Ishikawa (cell line): ENCODE measurements at regions not wholly inside any gene's neighbourhood (a gene's known extent, or its start where the extent isn't known, plus 50 kb on each side); places are given as distances from the start of the nearest gene placed in this dataset.

Source experiments
- CEBPB ChIP-seq: IDR thresholded peaks from 2 replicates; pipeline ENCODE4 v1.6.1; 2012
- CREB1 ChIP-seq: IDR thresholded peaks from 2 replicates; pipeline ENCODE4 v1.6.1; 2012; ENCODE audit warnings: low read depth
- EGR1 ChIP-seq: IDR thresholded peaks from 2 replicates; pipeline ENCODE4 v1.6.1; 2012
- EP300 ChIP-seq: IDR thresholded peaks from 2 replicates; pipeline ENCODE4 v1.6.1; 2012; ENCODE audit warnings: borderline replicate concordance
- FOXM1 ChIP-seq: IDR thresholded peaks from 2 replicates; pipeline ENCODE4 v1.6.1; 2012; ENCODE audit warnings: low read depth, borderline replicate concordance
- MAX ChIP-seq: IDR thresholded peaks from 2 replicates; pipeline ENCODE4 v1.6.1; 2012
- NFIC ChIP-seq: IDR thresholded peaks from 2 replicates; pipeline ENCODE4 v1.6.1; 2012
- RAD21 ChIP-seq: IDR thresholded peaks from 2 replicates; pipeline ENCODE4 v1.6.1; 2012; ENCODE audit warnings: low read depth
- REST ChIP-seq: IDR thresholded peaks from 2 replicates; pipeline ENCODE4 v1.6.1; 2012; ENCODE audit warnings: low read depth, mild to moderate bottlenecking
- TAF1 ChIP-seq: IDR thresholded peaks from 2 replicates; pipeline ENCODE4 v1.6.1; 2012; ENCODE audit warnings: low read depth, mild to moderate bottlenecking
- TCF12 ChIP-seq: IDR thresholded peaks from 2 replicates; pipeline ENCODE4 v1.6.1; 2012; ENCODE audit warnings: low read depth
- TEAD4 ChIP-seq: IDR thresholded peaks from 2 replicates; pipeline ENCODE4 v1.6.1; 2012
- USF1 ChIP-seq: IDR thresholded peaks from 2 replicates; pipeline ENCODE4 v1.6.1; 2012
- YY1 ChIP-seq: IDR thresholded peaks from 2 replicates; pipeline ENCODE4 v1.6.1; 2012; ENCODE audit warnings: low read depth
- ZBTB7A ChIP-seq: IDR thresholded peaks from 2 replicates; pipeline ENCODE4 v1.6.1; 2012; ENCODE audit warnings: low read depth

GRCh38 chr2:21452678-21453077 lies 328.9 kb downstream of the TDRD15 start:
- no peak for TF ChIP-seq CREB1
- TF ChIP-seq CEBPB: no peak
- TF ChIP-seq TEAD4: no peak
- TF ChIP-seq MAX: no peak
- no peak for TF ChIP-seq YY1
- TF ChIP-seq RAD21: no peak
- no peak for TF ChIP-seq NFIC
- TF ChIP-seq ZBTB7A: no peak
- TF ChIP-seq USF1: no peak
- no peak for TF ChIP-seq TCF12
- TF ChIP-seq EGR1: no peak
- no peak for TF ChIP-seq FOXM1
- no peak for TF ChIP-seq EP300
- no peak for TF ChIP-seq TAF1

GRCh38 chr2:21453723-21454450 lies 330.1 kb downstream of the TDRD15 start:
- TF ChIP-seq TCF12 (no peak), EP300 (no peak), CEBPB (no peak), TAF1 (no peak), FOXM1 (no peak), YY1 (no peak), MAX (no peak), REST (no peak), NFIC (no peak), TEAD4 (no peak), USF1 (no peak), ZBTB7A (no peak), CREB1 (no peak), RAD21 (no peak), EGR1 (no peak)

- TF ChIP-seq CEBPB: no peak
- no peak for TF ChIP-seq CREB1
- TF ChIP-seq TAF1: no peak
- TF ChIP-seq YY1: no peak
- TF ChIP-seq EP300: no peak
- TF ChIP-seq NFIC: no peak
- TF ChIP-seq RAD21: no peak
- TF ChIP-seq FOXM1: no peak
- TF ChIP-seq EGR1: no peak
- no peak for TF ChIP-seq TEAD4
- no peak for TF ChIP-seq REST
- no peak for TF ChIP-seq TCF12
- no peak for TF ChIP-seq MAX
- no peak for TF ChIP-seq USF1
- TF ChIP-seq ZBTB7A: no peak
Observed at GRCh38 chr2:21454839-21455238, 331.1 kb downstream of the TDRD15 start.

GRCh38 chr2:21461754-21462240 lies 338.0 kb downstream of the TDRD15 start:
- TF ChIP-seq USF1 (no peak), MAX (no peak), NFIC (no peak), CREB1 (no peak), TAF1 (no peak), RAD21 (no peak), ZBTB7A (no peak), TEAD4 (no peak), EGR1 (no peak), CEBPB (no peak), EP300 (no peak), FOXM1 (no peak)
